H1 (cell line): ENCODE measurements at regions not wholly inside any gene's neighbourhood (a gene's known extent, or its start where the extent isn't known, plus 50 kb on each side); places are given as distances from the start of the nearest gene placed in this dataset.

Source experiments
- CTCF ChIA-PET: fragments of 300-600 bp; sonication (Branson Sonifier 250); formaldehyde crosslinking; loops from one replicate; lab custom pipeline; 2021; ENCODE audit not compliant: partially characterized antibody; lab: Charles Lee
- POLR2A ChIA-PET: fragments of 300-600 bp; sonication (Branson Sonifier 250); formaldehyde crosslinking; loops from one replicate; lab custom pipeline; 2021; ENCODE audit warnings: inconsistent platforms; ENCODE audit not compliant: partially characterized antibody; lab: Charles Lee
- DNase-seq, 2 experiments: peaks; one replicate each; pipeline versions ENCODE4 v3.0.0 to v3.0.0-alpha.2; 2010 to 2022; ENCODE audit warnings: low spot score in 2 of 2, low read depth in 1 of 2, mixed read lengths in 1 of 2
- FAIRE-seq: peaks from 2 replicates; lab custom pipeline; 2011; peaks lifted over from hg19 to GRCh38; lab: Jason Lieb, UNC
- H2AFZ ChIP-seq: 2 replicates; pipeline ENCODE4 v1.8.1; 2012; ENCODE audit warnings: low read length, inconsistent platforms
- H2AK5ac ChIP-seq: 2 replicates; pipeline ENCODE4 v1.6.1; 2013; ENCODE audit warnings: low read depth, low read length
- H2BK120ac ChIP-seq: replicated peaks from 2 replicates; pipeline ENCODE3; 2013; ENCODE audit warnings: low read depth, low read length, inconsistent platforms
- H2BK12ac ChIP-seq: 2 replicates; pipeline ENCODE4 v1.6.1; 2013; ENCODE audit warnings: low read depth, low read length
- H2BK15ac ChIP-seq: 2 replicates; pipeline ENCODE4 v1.6.1; 2013; ENCODE audit warnings: low read length
- H2BK20ac ChIP-seq: 2 replicates; pipeline ENCODE4 v1.6.1; 2013; ENCODE audit warnings: low read length
- H2BK5ac ChIP-seq: 2 replicates; pipeline ENCODE4 v1.6.1; 2013; ENCODE audit warnings: low read depth, low read length
- H3K14ac ChIP-seq: 2 replicates; pipeline ENCODE4 v1.6.1; 2013; ENCODE audit warnings: inconsistent platforms; ENCODE audit not compliant: insufficient read length
- H3K18ac ChIP-seq: 2 replicates; pipeline ENCODE4 v1.6.1; 2013; ENCODE audit warnings: low read length; ENCODE audit errors: extremely low read depth
- H3K23ac ChIP-seq: 2 replicates; pipeline ENCODE4 v1.6.1; 2013; ENCODE audit warnings: inconsistent platforms; ENCODE audit not compliant: insufficient read length
- H3K23me2 ChIP-seq: 2 replicates; pipeline ENCODE4 v1.6.1; 2013; ENCODE audit warnings: low read depth, low read length
- H3K27ac ChIP-seq: 2 replicates; pipeline ENCODE4 v1.6.1; 2011; ENCODE audit warnings: low read depth, low read length, inconsistent platforms
- H3K27me3 ChIP-seq, 4 experiments: replicated peaks in 1 of 4; 1 replicate in 1 of 4; 2 replicates in 3 of 4; pipeline versions ENCODE4 v1.6.1 to v1.8.1; 2011 to 2013; ENCODE audit warnings: low read length in 3 of 4, mild to moderate bottlenecking in 3 of 4, inconsistent platforms in 2 of 4, mixed read lengths in 2 of 4, moderate library complexity in 1 of 4; ENCODE audit not compliant: control insufficient read depth in 3 of 4, insufficient read depth in 3 of 4; ENCODE audit errors: extremely low read depth in 1 of 4
- H3K36me3 ChIP-seq, 4 experiments: 2 replicates each; pipeline versions ENCODE4 v1.6.1 to v1.8.1; 2011 to 2013; ENCODE audit warnings: mild to moderate bottlenecking in 4 of 4, low read length in 3 of 4, moderate library complexity in 2 of 4, control low read depth in 1 of 4, inconsistent platforms in 1 of 4; ENCODE audit not compliant: insufficient read depth in 4 of 4, control insufficient read depth in 2 of 4
- H3K4ac ChIP-seq: replicated peaks from 2 replicates; pipeline ENCODE3; 2013; ENCODE audit warnings: low read length, low read depth, mixed read lengths, inconsistent platforms; ENCODE audit not compliant: insufficient read length
- H3K4me1 ChIP-seq, 4 experiments: replicated peaks in 1 of 4; 1 replicate in 1 of 4; 2 replicates in 3 of 4; pipeline versions ENCODE4 v1.6.1 to v1.8.1; 2011 to 2013; ENCODE audit warnings: low read length in 3 of 4, inconsistent platforms in 2 of 4, mixed read lengths in 1 of 4; ENCODE audit not compliant: insufficient read depth in 4 of 4, control insufficient read depth in 3 of 4
- H3K4me2 ChIP-seq, 2 experiments: 2 replicates each; pipeline versions ENCODE4 v1.6.1 to v1.8.1; 2011 to 2013; ENCODE audit warnings: low read depth in 2 of 2, low read length in 2 of 2, control low read depth in 1 of 2, inconsistent platforms in 1 of 2, mild to moderate bottlenecking in 1 of 2; ENCODE audit not compliant: insufficient read depth in 1 of 2
- H3K4me3 ChIP-seq, 4 experiments: fragments of 200-600, 300-600 bp in 1 of 4; sonication (generic), shearing (Covaris generic), sonication (Bioruptor Twin) in 1 of 4; 2 replicates each; pipeline versions ENCODE4 v1.5.1 to v1.8.1; 2011 to 2016; ENCODE audit warnings: low read length in 4 of 4, low read depth in 3 of 4, control low read depth in 2 of 4, inconsistent platforms in 2 of 4, mild to moderate bottlenecking in 2 of 4, mixed read lengths in 1 of 4, moderate library complexity in 1 of 4; ENCODE audit not compliant: insufficient read depth in 2 of 4; ENCODE audit errors: extremely low read depth in 1 of 4
- H3K56ac ChIP-seq: replicated peaks from 2 replicates; pipeline ENCODE3; 2013; ENCODE audit warnings: low read depth, mild to moderate bottlenecking, mixed read lengths, low read length, inconsistent platforms; ENCODE audit not compliant: insufficient read length
- H3K79me1 ChIP-seq: 2 replicates; pipeline ENCODE4 v1.6.1; 2013; ENCODE audit warnings: low read depth, low read length, control low read depth
- H3K79me2 ChIP-seq, 2 experiments: 2 replicates each; pipeline versions ENCODE4 v1.6.1 to v1.8.1; 2012 to 2013; ENCODE audit warnings: low read length in 2 of 2, mild to moderate bottlenecking in 2 of 2, inconsistent platforms in 1 of 2; ENCODE audit not compliant: insufficient read depth in 2 of 2, control insufficient read depth in 1 of 2
- H3K9ac ChIP-seq, 4 experiments: replicated peaks in 1 of 4; 1 replicate in 1 of 4; 2 replicates in 3 of 4; pipeline versions ENCODE4 v1.6.1 to v1.8.1; 2011 to 2013; ENCODE audit warnings: low read depth in 3 of 4, low read length in 3 of 4, control low read depth in 2 of 4, mild to moderate bottlenecking in 2 of 4, moderate library complexity in 2 of 4, inconsistent platforms in 1 of 4; ENCODE audit errors: extremely low read depth in 1 of 4
- H3K9me3 ChIP-seq, 2 experiments: 2 replicates each; pipeline versions ENCODE4 v1.6.1 to v1.8.1; 2012 to 2013; ENCODE audit warnings: mild to moderate bottlenecking in 2 of 2, moderate library complexity in 2 of 2, control low read depth in 1 of 2, inconsistent platforms in 1 of 2, low read depth in 1 of 2, low read length in 1 of 2, mixed read lengths in 1 of 2; ENCODE audit not compliant: insufficient read depth in 2 of 2
- H4K20me1 ChIP-seq, 2 experiments: replicated peaks in 1 of 2; 2 replicates each; pipeline versions ENCODE3 to v1.8.1; 2011 to 2013; ENCODE audit warnings: inconsistent platforms in 2 of 2, low read length in 2 of 2, mild to moderate bottlenecking in 1 of 2; ENCODE audit not compliant: insufficient read depth in 2 of 2, control insufficient read depth in 1 of 2
- H4K5ac ChIP-seq: 2 replicates; pipeline ENCODE4 v1.6.1; 2013; ENCODE audit warnings: low read length, low read depth, mixed read lengths, inconsistent platforms; ENCODE audit not compliant: insufficient read length
- H4K8ac ChIP-seq: 2 replicates; pipeline ENCODE4 v1.8.0; 2013; ENCODE audit warnings: mild to moderate bottlenecking, moderate library complexity, low read length, inconsistent platforms; ENCODE audit not compliant: insufficient read depth; ENCODE audit errors: extremely low read depth
- H4K91ac ChIP-seq: replicated peaks from 2 replicates; pipeline ENCODE3; 2013; ENCODE audit warnings: low read length, mixed read lengths, inconsistent platforms; ENCODE audit not compliant: insufficient read length
- ATF2 ChIP-seq: IDR thresholded peaks from 2 replicates; pipeline ENCODE4 v1.6.1; 2012; ENCODE audit warnings: low read length, inconsistent platforms
- MAFK ChIP-seq: IDR thresholded peaks from 2 replicates; pipeline ENCODE4 v1.6.1; 2012; ENCODE audit warnings: low read depth, mild to moderate bottlenecking, improper control_type of control experiment, low read length
- PHF8 ChIP-seq: fragments of 200-600 bp; sonication (generic); conservative IDR thresholded peaks from 2 replicates; pipeline ENCODE4 v1.7.1; 2012; ENCODE audit warnings: low read depth, mild to moderate bottlenecking, inconsistent platforms, low read length, moderate library complexity
- POU5F1 ChIP-seq: IDR thresholded peaks from 2 replicates; pipeline ENCODE4 v1.6.1; 2011; ENCODE audit warnings: low read depth, mild to moderate bottlenecking, low read length, moderate library complexity
- RFX5 ChIP-seq: IDR thresholded peaks from 2 replicates; pipeline ENCODE4 v1.6.1; 2011; ENCODE audit warnings: low read depth, low read length, improper control_type of control experiment, borderline replicate concordance
- RNF2 ChIP-seq: fragments of 200-900, 300-1000 bp; sonication (generic); IDR thresholded peaks from 2 replicates; pipeline ENCODE4 v1.7.1; 2016; ENCODE audit warnings: borderline replicate concordance, low read depth, mild to moderate bottlenecking, antibody characterized with exemption, low read length; ENCODE audit not compliant: poor library complexity, severe bottlenecking; ENCODE audit errors: missing control alignments
- SIX5 ChIP-seq: IDR thresholded peaks from 2 replicates; pipeline ENCODE4 v1.6.1; 2011; ENCODE audit warnings: mild to moderate bottlenecking, low read depth, low read length
- SP1 ChIP-seq: IDR thresholded peaks from 2 replicates; pipeline ENCODE4 v1.6.1; 2011; ENCODE audit warnings: low read depth, low read length
- SP4 ChIP-seq: IDR thresholded peaks from 2 replicates; pipeline ENCODE4 v1.6.1; 2012; ENCODE audit warnings: low read length, inconsistent platforms
- TEAD4 ChIP-seq: IDR thresholded peaks from 2 replicates; pipeline ENCODE4 v1.6.1; 2012; ENCODE audit warnings: low read depth, low read length, inconsistent platforms, mixed read lengths
- WGBS, 2 experiments: shearing (Covaris generic) in 1 of 2; methylation state at CpG; one replicate each; pipeline versions ENCODE4 v1.1.6 to v1.1.7; 2013 to 2015; ENCODE audit warnings: low lambda C conversion rate in 2 of 2, mixed read lengths in 2 of 2, inconsistent platforms in 1 of 2, low coverage in 1 of 2, missing lambda C conversion rate in 1 of 2; ENCODE audit not compliant: insufficient replicate concordance in 2 of 2, insufficient coverage in 1 of 2, insufficient read length in 1 of 2; ENCODE audit errors: extremely low coverage in 1 of 2, missing lambda C conversion rate in 1 of 2; 5-methylcytosine and 5-hydroxymethylcytosine counted together

- POLR2A ChIA-PET, result no interaction called here
- FAIRE-seq, result no peak
Observed at GRCh38 chr15:61315471-61315870, 86.4 kb upstream of the RORA start.

More at GRCh38 chr15:61315471-61315870, 86.4 kb upstream of the RORA start:
- H3K79me2 ChIP-seq, result no peaks in the 10 kb centered on the region
- 88% methylated on average over 6 of the region's 6 CpGs; no CpG with 5 or more reads in 1 of the 2 experiments for WGBS, 2 experiments
- no peak overlapping the region for H2AFZ ChIP-seq
- H3K56ac ChIP-seq, result no peak overlapping the region
- H4K20me1 ChIP-seq, result no peaks in the 10 kb centered on the region
- no peak overlapping the region for H2AK5ac ChIP-seq
- no peak overlapping the region for H3K27ac ChIP-seq
- H3K23ac ChIP-seq, result no peak overlapping the region
- no peak overlapping the region for H2BK20ac ChIP-seq
- no peaks in the 10 kb centered on the region for H3K27me3 ChIP-seq
- no peak for DNase-seq
- H2BK5ac ChIP-seq, result no peak overlapping the region
- H4K8ac ChIP-seq, result no peak overlapping the region
- TF ChIP-seq MAFK, result no peak
- TF ChIP-seq PHF8, result no peak
- no peak for TF ChIP-seq POU5F1
- no peak for TF ChIP-seq SP4
- TF ChIP-seq RNF2, result no peak
- TF ChIP-seq TEAD4, result no peak
- TF ChIP-seq SP1, result no peak
- no peak for TF ChIP-seq RFX5
- no peak for TF ChIP-seq SIX5
- no peak for TF ChIP-seq ATF2
- no peak overlapping the region for H3K14ac ChIP-seq
- no peaks in the 10 kb centered on the region for H3K4me1 ChIP-seq
- no peak overlapping the region for H4K5ac ChIP-seq
- no peak overlapping the region for H3K4me2 ChIP-seq
- CTCF ChIA-PET, result interaction anchor here (0.9 to 2.0 kb wide), 2 partner anchors 10 to 148 kb away, joined by 4 to 7 read pairs; no protein-coding TSS in a partner anchor
- no peak overlapping the region for H2BK12ac ChIP-seq
- H3K23me2 ChIP-seq, result no peaks in the 10 kb centered on the region
- no peak overlapping the region for H3K4me3 ChIP-seq
- no peak overlapping the region for H2BK15ac ChIP-seq
- 0 out of 4 replicates have a peak, but pooled peaks cover 0 to 4% of the 10 kb centered on the region in 2 experiments for H3K9me3 ChIP-seq
- H3K9ac ChIP-seq, result no peak overlapping the region
- H3K4ac ChIP-seq, result no peak overlapping the region
- H2BK120ac ChIP-seq, result no peak overlapping the region
- H3K79me1 ChIP-seq, result no peaks in the 10 kb centered on the region
- H4K91ac ChIP-seq, result no peak overlapping the region
- no peaks in the 10 kb centered on the region for H3K36me3 ChIP-seq
- no peak overlapping the region for H3K18ac ChIP-seq
